KMS-11 (cell line): ENCODE measurements at regions not wholly inside any gene's neighbourhood (a gene's known extent, or its start where the extent isn't known, plus 50 kb on each side); places are given as distances from the start of the nearest gene placed in this dataset.

Experiments
- H2AFZ ChIP-seq: fragments of 200-600 bp; sonication (generic); 2 replicates; pipeline ENCODE4 v1.6.1; 2016; ENCODE audit warnings: antibody characterized with exemption, mixed run types, low read depth
- H3K27ac ChIP-seq: fragments of 200-600 bp; sonication (generic); 2 replicates; pipeline ENCODE4 v1.6.1; 2016; ENCODE audit warnings: mild to moderate bottlenecking, mixed run types
- H3K27me3 ChIP-seq: fragments of 200-600 bp; sonication (generic); 2 replicates; pipeline ENCODE4 v1.6.1; 2017; ENCODE audit warnings: mild to moderate bottlenecking, low read depth, mixed run types, moderate library complexity; ENCODE audit not compliant: insufficient read depth
- H3K36me3 ChIP-seq: fragments of 200-600 bp; sonication (generic); 2 replicates; pipeline ENCODE4 v1.6.1; 2017; ENCODE audit warnings: mild to moderate bottlenecking, mixed run types; ENCODE audit not compliant: insufficient read depth
- H3K4me1 ChIP-seq: fragments of 200-600 bp; sonication (generic); 2 replicates; pipeline ENCODE4 v1.6.1; 2016; ENCODE audit warnings: mild to moderate bottlenecking, low read depth, mixed run types; ENCODE audit not compliant: poor library complexity, severe bottlenecking
- H3K4me2 ChIP-seq: fragments of 200-600 bp; sonication (generic); 2 replicates; pipeline ENCODE4 v1.7.0; 2016; ENCODE audit warnings: mild to moderate bottlenecking, mixed run types
- H3K4me3 ChIP-seq: fragments of 200-600 bp; sonication (generic); IDR thresholded peaks from 2 replicates; pipeline ENCODE4 v1.6.1; 2017; ENCODE audit warnings: low read depth, low read length, mixed read lengths; ENCODE audit not compliant: insufficient read depth
- H3K79me2 ChIP-seq: fragments of 200-600 bp; sonication (generic); 2 replicates; pipeline ENCODE4 v1.6.1; 2016; ENCODE audit warnings: low read depth, mixed run types; ENCODE audit not compliant: insufficient read depth
- H3K9ac ChIP-seq: fragments of 200-600 bp; sonication (generic); 2 replicates; pipeline ENCODE4 v1.6.1; 2016; ENCODE audit warnings: mild to moderate bottlenecking, mixed run types
- H4K20me1 ChIP-seq: fragments of 200-600 bp; sonication (generic); 2 replicates; pipeline ENCODE4 v1.6.1; 2016; ENCODE audit warnings: mild to moderate bottlenecking, mixed run types; ENCODE audit not compliant: insufficient read depth
- CTCF ChIP-seq: fragments of 200-600 bp; sonication (generic); conservative IDR thresholded peaks from 2 replicates; pipeline ENCODE4 v1.6.1; 2017; ENCODE audit warnings: low read depth, mild to moderate bottlenecking, antibody characterized with exemption, low read length, moderate library complexity, mixed read lengths

DNA sequence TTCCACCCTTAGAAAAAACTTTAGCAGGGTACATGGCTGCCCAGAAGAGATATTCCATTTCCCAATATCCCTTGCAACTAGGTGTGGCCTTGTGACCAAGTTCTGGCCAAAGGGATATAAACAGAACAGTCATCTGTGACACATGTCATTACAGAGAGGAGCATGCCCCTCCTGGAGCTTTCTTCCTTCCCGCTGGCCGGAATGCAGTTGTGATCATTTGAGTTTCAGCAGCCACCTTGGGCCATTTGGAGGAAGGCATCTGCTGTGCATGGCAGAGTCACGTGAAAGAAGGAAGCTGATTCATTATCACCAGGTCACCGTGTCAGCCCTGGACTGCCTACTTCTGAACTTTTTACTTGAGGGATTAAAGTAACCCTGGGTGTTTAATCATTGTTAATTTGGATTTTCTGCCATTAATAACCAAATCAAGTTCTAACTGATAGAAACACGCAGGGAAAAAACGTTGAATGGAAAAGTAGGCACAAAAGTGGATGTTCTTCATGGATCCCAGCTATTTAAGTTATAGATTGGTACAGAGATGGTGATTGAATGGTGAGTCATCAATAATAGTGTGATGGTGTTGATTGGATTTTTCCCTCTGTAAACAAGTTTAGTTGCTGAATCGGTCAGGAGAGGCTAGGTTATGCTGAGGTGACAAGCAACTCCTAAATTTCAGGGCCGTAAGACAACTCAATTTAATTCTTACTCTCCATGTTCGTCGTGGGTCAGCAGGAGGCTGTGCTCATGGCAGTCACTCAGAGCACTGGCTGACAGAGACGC lies 80.7 kb upstream of the CCDC167 start:
- Histone ChIP-seq H3K27me3 (no peaks in the 10 kb centered on the region), H3K4me2 (no peak overlapping the region), H3K4me1 (no peaks in the 10 kb centered on the region)

GRCh38 chr6:37579444-37580067 lies 79.9 kb upstream of the CCDC167 start:
- H3K4me1 ChIP-seq, result no peaks in the 10 kb centered on the region
- H3K27ac ChIP-seq, result no peak overlapping the region
- H3K4me2 ChIP-seq, result no peak overlapping the region
- H3K36me3 ChIP-seq, result no peaks in the 10 kb centered on the region
- H2AFZ ChIP-seq, result no peak overlapping the region
- H3K9ac ChIP-seq, result no peak overlapping the region
- TF ChIP-seq CTCF, result no peak
- H3K4me3 ChIP-seq, result no peak overlapping the region
- H3K27me3 ChIP-seq, result no peaks in the 10 kb centered on the region
- H4K20me1 ChIP-seq, result no peaks in the 10 kb centered on the region
- no peaks in the 10 kb centered on the region for H3K79me2 ChIP-seq

More for the DNA sequence above, 80.7 kb upstream of the CCDC167 start:
- Histone ChIP-seq H3K9ac (no peak overlapping the region), H3K36me3 (no peaks in the 10 kb centered on the region), H4K20me1 (no peaks in the 10 kb centered on the region), H2AFZ (no peak overlapping the region), H3K4me3 (no peak overlapping the region), H3K27ac (no peak overlapping the region), H3K79me2 (no peaks in the 10 kb centered on the region)
- TF ChIP-seq CTCF, result no peak

GRCh38 chr6:37578104-37578503 lies 78.4 kb upstream of the CCDC167 start:
- Histone ChIP-seq H3K4me1 (no peaks in the 10 kb centered on the region), H3K9ac (no peak overlapping the region), H3K27me3 (no peaks in the 10 kb centered on the region), H3K4me3 (no peak overlapping the region), H2AFZ (no peak overlapping the region), H4K20me1 (no peaks in the 10 kb centered on the region), H3K36me3 (no peaks in the 10 kb centered on the region), H3K4me2 (no peak overlapping the region), H3K27ac (no peak overlapping the region), H3K79me2 (no peaks in the 10 kb centered on the region)
- no peak for TF ChIP-seq CTCF

DNA sequence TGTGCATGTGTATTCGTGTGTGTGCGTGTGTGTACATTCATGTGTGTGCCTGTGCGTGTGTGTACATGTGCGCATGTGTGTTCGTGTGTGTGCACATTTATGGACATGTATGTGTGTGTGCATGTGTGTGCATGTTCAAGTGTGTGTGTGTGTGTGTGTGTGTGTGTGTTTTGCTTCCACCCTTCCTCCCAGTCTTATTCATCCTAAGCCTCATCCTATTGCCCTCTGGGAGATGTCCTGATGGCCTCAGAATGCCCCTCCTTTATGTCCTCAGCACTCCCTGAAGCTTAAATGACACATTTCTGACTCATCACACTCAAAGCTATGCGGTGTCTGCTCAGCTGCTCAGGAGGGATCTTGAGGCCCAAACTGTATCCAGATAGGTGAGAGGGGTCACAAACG lies 76.6 kb upstream of the CCDC167 start:
- Histone ChIP-seq H3K27ac (no peak overlapping the region), H3K36me3 (no peaks in the 10 kb centered on the region), H3K4me1 (no peaks in the 10 kb centered on the region), H3K4me2 (no peak overlapping the region), H4K20me1 (no peaks in the 10 kb centered on the region), H2AFZ (no peak overlapping the region), H3K79me2 (no peaks in the 10 kb centered on the region), H3K27me3 (no peaks in the 10 kb centered on the region), H3K9ac (no peak overlapping the region), H3K4me3 (no peak overlapping the region)
- TF ChIP-seq CTCF, result no peak
